GM21528 (cell line): ENCODE measurements at regions not wholly inside any gene's neighbourhood (a gene's known extent, or its start where the extent isn't known, plus 50 kb on each side); places are given as distances from the start of the nearest gene placed in this dataset.
"Not testable (repeated sequence)": the region's sequence is repeated elsewhere in the genome, so short reads cannot be mapped to it uniquely, and the experiment has no call there.

Experiments
- ATAC-seq: cut with Tn5 transposase; IDR thresholded peaks from one replicate; pipeline ENCODE4 v1.9.1; 2021; ENCODE audit warnings: mild to moderate bottlenecking, moderate library complexity; ENCODE audit not compliant: unreplicated experiment, low FRiP score

DNA sequence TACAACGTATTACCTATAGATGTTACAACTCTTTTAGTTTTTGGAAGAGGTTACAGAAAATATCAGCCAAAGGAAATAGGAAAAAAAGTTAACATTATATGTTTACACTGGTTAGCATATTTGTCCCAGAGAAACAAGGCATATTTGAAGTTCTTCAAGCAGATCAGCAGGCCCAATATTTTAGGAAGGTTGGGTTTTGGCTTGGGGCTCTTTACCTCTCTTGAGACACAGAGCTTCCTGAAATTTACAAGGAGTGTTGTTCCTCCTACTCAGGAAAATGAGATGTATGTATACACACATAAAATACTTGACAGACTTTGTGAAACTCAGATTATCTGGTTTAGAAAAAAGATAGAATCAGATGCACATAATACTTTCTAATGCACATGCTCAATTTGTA is 323.6 kb downstream of the HGF start:
- ATAC-seq: no peak

DNA sequence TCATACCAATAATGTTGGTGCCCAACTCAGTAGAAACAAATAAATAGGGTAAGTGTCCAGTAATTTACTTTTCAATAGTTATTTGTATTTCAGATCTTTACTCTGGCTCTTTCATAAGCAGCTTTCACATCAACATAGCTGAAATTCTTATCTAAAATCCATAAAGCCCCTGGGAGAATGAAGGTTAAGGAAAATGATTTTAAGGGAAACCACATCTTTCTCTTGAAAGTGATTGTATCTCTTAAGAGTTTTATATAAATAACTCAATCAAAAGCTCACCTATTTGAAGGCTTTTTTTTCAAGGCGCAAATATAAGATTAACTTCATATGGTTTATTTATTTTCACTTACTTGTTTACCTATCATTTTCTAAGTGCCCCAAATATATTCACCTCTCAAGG is 324.4 kb downstream of the HGF start:
- no peak for ATAC-seq

DNA sequence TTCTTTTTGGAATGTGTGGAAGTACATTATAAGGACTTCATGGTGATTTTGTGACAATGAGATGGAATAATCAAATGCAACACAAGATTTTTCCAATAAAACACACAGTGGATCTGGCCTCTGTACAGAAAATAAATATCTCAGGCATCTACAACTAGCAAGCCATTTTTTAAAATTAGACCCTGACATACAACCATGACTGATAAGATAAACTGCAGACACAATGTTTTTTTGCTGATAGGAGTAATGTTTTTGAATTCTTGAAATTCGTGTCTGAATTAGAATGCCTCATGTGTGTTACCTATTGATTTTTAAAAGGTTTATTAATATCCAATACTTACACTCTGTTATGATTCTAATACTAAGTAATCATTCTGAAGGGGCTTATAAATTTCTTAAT is 328.1 kb downstream of the HGF start:
- ATAC-seq: no peak

DNA sequence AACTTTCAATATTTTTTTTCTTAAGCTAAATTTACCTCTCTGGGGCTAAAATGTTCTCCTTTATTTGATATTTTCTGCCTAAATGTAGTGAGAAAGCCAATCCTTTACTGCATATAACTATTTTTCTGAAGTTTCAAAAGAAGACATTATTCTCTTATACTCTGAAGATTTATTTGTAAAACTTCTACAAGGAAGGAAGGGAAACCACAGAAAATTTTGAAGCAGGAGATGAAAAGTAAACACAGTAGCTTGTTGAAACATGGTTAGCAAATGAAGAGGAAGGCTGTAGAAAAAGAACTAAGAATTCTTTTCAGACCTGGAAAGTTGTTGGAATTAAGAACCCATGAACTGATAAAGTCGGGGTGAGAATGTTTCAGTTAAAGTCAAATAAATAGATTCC is 330.3 kb downstream of the HGF start:
- no peak for ATAC-seq

DNA sequence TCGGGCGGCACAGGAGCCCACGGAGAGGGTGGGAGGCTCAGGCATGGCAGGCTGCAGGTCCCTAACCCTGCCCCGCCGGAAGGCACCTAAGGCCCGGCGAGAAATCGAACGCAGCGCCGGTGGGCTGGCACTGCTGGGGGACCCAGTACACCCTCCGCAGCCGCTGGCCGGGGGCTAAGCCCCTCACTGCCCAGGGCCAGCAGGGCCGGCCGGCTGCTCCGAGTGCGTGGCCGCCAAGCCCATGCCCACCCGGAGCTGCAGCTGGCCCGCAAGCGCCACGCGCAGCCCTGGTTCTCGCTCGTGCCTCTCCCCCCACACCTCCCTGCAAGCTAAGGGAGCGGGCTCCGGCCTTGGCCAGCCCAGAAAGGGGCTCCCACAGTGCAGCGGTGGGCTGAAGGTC is 332.7 kb downstream of the HGF start:
- ATAC-seq: not testable (repeated sequence)

DNA sequence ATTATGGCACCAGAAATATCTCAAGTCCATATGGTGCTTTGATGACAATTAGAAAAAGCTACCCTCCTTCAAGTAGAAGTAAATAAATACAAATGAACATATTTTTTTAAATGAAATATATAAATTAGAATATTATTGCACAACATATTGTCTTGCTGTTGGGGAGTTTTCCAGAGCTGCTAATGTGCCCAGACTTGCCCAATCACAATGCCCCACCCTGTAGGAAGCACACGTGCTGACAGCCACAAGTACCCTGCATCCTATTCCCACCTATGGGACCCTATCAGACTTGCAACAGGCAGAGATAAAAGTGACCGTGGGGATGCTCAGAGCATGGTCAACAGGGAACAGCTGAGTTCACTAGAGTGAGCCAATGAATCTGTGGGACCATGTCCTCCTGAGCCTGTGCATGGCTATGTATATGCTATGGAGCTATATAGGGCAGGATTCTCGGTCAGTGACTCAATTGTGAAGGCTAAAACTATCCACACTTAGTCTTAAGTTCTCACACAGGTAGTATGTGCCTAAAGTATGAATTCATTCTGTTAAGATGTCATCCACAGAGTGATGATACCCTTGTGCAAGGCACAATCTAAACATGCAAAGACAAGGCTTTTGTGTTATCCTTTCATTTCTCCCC is 336.0 kb downstream of the HGF start:
- ATAC-seq: no peak

DNA sequence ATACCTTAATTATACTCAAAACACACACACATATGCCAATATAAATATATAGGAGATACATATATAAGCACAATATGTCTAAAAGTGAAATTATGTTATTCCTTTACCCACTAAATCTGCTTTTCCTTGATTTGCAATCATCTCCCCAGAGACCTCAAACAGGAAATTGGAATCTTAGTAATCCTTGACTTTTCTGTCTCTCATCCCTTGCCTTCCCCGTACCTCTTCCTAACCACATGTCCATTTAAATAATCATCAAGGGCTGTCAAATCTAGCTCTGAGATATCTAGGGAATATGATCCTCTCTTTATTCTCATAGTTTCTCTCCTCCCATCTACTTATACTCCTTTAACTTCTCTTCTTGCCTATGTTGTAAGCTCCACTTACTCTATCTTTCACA is 336.6 kb downstream of the HGF start:
- no peak for ATAC-seq

DNA sequence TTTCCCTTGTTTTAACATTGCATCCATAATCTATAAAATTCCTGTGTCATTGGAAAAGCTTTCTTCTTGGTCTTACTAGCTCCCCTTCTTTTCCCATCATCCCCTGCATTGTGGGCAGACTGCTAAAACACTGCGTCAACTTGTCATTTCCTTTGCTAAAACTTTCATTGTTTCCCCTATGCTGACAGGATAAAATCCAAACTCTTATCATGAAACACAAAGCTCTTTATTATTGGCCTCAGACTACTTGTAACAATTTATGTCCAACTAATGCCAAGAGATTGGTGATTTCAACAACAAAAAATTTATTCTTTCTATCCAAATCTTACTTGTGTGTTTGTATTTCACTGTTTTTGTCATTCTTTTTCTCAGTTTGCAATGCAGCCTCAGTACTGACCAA is 339.1 kb downstream of the HGF start:
- ATAC-seq: no peak

DNA sequence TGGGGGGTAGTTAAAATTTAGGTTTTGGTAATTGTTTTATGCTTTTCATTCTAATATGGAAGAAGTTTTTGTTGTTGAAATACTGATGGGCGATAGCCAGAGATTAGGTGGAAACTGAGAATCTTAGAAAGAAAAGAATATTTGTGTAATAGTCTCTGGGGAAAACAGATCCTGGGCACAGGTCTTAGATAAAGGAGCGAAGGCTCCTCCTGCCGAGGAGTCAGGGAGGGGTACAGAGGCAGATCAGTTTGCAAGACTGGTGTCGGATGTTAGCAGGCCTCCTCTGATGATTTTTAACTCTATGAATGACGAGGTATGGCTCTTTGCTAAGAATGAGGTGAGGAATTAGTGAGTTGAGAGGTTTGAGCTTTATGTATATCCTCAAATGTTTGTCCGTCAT is 339.7 kb downstream of the HGF start:
- no peak for ATAC-seq

DNA sequence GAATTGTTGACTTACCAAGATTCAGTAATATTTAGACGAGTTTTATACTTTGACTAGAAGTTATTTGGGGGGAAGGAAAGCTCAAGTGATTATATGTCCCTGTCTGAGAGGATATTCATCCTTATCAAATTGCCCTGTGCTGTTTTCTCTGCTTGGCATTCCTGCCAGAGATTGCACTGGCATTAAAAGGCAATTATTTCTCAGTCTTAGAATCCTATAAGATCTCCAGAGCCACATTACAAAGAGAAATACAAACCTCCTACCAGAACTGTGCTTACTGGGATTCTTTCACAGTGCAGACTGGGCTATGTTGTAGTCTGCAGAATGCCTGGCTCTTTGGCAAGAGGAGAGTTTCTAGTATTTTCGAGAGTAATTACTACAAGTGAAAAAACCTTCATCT is 342.4 kb downstream of the HGF start:
- ATAC-seq: no peak

DNA sequence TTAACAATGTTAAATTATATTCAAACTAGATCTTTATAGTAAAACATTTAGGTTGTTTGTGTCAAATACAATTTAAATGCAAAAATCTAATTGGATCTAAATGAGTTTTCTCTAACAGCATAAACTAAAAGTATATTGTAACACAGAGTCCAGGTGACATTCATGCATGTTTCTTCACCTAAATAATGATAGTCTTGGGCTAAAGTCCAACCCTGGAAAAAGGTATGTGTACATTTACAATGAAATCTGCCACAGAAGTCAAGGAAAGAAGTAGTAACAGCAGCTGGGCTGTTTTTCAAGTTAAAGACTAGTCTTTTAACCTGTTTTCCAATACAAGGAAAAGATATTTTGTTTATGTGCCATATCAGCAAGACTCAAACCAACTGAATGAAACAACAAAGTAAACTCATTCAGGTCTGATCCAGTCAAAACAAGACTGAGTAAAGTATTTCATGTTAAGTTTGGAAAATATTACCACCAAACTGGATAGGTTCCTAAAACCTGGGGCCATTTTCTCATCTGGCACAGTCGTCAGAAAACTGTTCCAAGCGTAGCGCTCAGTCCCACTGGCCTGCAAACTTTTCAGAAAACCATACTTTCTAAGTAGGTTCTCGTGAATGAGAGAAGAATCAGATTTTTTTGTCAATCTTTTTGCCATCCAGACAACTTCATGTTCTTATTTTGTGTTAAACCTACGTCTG is 349.2 kb downstream of the HGF start:
- no peak for ATAC-seq

DNA sequence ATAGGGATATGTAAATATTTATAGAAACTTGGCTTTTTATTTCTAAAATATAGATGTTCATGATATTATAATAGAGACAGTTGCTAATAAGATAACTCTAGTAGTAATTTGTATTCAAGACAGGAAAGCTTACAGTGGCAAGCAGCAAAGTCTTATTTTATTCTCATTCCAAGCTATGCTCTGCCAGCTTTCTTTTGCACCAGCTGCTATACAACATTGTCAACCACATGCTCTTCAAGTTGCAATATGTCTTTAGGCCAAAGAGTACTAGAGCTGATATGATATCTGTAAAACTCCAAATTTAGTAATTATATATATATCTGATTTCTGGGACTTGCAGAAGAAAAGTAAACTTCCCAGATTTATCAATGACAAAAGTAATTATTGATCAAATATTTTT is 350.1 kb downstream of the HGF start:
- ATAC-seq: no peak

DNA sequence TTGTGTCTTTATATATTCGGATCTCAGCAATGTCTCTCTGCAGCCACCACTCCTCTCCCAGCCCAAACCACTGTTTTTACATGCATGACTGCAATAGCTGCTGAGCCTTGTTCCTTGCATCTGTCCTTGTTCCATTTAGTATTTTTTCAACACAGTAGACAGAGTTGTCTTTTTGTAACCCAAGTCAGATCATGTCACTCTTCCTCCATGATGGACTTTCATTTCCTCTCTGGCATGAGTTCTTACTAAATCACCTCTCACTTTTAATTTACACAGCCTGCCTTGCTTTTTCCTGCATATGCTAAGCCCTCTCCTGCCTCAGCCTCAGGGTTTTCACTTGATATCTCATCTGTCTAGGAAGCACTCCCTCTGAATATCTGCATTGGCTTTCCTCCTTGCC is 353.2 kb downstream of the HGF start:
- ATAC-seq: no peak

DNA sequence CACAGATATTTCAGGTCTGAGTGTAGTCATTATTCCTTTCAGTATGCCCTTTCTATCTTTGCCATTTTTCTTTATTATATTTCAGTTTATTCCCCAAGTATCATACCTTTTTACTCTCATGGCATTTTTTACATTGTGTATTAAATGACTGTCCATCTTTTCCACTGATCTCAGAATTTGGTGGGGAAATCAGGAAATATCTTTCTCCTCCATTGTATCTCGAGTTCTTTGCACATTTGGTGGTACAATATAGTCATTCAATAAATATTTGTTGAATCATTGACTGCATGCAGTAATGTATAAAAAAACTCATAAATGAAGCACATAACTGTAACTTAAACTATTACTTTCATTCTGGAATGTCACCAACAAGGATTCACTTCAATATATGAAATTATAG is 354.7 kb downstream of the HGF start:
- ATAC-seq: no peak

DNA sequence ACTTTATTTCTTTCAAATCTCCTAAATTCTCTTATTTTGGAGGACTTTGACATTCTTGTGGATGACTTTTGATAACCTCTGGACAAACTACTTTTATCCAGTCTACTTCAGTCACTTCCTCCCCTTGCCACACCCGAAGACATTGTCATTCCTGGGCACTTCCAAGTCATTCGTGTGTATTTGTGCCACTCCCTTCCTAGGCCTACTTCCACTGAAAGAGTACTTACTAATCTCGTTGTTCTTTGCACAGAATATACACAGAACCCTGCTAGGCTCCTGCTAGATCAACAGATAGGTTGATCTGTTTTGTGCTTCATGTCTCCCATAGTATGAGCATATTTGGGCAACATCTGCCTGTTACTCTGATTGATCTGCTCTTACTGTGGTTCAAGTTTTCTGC is 355.4 kb downstream of the HGF start:
- ATAC-seq: no peak

DNA sequence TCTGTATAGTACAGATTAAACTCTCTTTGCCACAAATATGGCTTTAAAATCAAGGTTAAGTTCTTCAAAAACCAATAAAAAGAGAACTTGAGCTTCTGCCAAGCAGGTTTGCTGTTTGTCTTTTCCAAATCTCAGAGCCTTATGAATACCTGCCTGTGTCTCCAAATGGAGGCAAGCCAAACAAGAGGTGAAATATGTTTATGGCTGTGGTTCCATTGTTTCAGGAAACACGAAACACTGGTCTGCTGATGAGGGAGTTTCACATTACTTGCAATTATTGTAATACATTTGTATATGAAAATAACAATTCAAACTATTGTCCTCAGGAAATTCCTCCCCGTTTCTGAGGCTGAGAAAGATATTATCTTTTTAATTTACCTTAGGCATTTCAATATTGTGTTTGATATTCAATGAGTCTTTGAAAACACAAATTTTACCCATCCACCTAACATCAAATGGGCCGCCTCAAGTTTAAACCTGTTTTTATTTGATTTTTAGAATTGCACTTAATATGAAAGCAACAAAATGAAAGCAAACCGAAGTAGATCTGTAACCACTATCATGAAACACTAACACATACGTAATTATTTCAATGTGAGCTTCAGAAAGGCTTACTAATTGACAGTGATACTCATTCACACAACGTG is 359.3 kb downstream of the HGF start:
- ATAC-seq: no peak

DNA sequence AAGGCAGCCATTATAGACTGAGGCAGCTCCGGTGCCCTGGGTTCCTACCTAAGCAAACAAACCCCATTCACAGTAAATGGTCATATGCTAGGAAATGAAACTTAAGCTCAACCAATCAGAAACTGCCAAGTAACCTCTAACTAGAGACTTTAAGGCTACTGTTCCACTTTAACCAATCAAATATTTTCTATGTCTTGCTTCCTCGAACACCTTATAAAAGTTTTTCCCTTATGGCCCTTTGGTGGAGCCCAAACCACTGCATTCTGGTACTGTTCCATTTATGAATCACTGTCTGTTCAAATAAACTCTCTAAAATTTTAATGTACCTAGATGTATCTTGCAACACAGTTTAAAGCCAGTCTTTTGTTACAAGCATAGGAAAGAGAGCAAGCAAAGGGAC is 361.1 kb downstream of the HGF start:
- ATAC-seq: no peak

DNA sequence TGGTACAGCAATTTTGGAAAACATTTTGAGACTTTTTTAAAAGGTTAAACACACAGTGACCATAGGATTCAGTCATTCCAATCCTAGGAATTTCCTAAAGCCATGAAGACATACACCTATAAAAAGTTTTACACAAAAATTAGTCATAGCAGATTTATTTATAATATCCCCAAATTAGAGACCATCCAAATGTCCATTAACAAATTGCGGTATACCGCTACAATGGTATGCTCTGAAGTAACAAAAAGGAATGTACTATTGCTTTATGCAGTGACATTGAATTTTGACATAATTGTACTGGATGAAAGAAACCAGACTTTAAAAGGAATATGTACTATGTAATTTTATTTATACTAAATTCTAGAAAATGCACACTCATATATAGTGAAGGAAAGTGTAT is 362.8 kb downstream of the HGF start:
- ATAC-seq: no peak

DNA sequence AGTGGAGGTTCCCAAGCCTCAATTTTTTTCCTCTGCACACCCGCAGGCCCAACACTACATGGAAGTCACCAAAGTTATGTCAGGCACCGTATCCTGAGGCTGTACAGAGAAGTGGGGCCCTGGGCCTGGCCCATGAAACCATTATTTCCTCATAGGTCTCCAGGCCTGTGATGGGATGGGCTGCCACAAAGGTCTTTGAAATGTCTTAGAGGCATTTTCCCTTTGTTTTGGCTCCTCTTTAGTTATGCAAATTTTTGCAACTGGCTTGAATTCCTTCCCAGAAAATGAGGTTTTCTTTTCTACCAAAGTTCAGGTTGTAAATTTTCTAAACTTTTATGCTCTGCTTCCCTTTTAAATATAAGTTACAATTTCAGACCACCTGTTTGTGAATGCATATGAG is 365.2 kb downstream of the HGF start:
- no peak for ATAC-seq

DNA sequence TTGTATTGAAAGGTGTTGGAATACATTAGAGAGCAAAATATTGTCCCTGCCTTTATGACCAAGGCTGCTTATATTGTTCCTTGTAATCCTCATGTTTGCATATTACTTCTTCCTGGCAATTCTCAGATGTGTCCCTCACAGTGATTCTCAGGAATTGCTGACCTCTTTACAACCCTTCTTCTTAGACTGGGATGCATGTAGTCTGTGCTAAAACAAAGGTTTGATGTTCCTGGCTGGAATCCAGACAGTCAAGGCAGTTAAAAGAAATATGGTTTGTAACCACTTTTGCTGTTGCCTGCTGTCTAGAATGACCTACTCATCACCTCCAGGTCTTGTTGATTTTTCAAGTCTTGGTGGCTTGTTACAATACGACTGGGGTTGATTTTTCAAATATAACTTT is 367.6 kb downstream of the HGF start:
- no peak for ATAC-seq

DNA sequence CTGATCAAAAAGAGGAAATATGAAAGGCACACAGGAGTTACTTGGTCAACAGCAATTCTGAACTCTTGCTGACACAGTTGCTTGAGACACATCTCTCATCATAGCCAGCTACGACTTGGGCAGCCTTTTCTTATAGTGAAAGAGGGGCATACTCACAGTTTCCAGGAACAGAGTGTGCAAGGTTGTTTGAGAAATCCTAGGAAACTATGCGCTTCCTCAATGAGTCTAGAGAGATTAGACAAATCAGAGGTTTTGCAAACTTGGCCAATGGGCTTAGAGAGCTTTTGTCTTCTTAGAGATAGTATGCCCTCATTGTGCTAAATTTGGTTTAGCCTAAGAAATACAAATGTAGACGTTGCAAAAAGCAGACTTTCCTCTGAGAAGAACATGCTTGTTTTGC is 370.4 kb downstream of the HGF start:
- no peak for ATAC-seq

DNA sequence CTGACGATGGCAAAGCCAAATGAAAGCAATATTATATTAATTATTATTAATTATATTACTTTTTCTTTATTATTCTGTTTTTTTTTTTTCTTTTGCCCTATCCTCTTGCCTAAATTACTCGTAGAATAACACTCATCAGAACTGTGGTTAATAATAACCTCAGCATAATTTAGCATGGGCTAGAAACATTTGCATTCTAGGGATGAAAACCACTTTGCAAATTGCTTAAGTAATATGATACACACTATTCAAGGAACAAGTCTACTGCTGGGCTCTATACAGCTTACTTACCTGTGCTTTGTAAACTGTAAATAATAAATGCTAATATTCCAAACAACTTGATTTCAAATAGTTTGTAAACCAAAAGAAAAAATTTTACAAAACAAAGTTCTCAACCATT is 375.8 kb downstream of the HGF start:
- ATAC-seq: no peak
